Vagina (tissue), 2 donors: ENCODE measurements at regions not wholly inside any gene's neighbourhood (a gene's known extent, or its start where the extent isn't known, plus 50 kb on each side); places are given as distances from the start of the nearest gene placed in this dataset.

Experiments
- POLR2A ChIP-seq, 2 donors: fragments of 450-650 bp; IDR thresholded peaks; one replicate each; pipeline ENCODE4 v1.6.1; 2017; ENCODE audit warnings: antibody characterized with exemption in 2 of 2, mild to moderate bottlenecking in 2 of 2, moderate library complexity in 2 of 2
- TF ChIP-seq, protein P1 (sequence below), 3 experiments: fragments of 450-650 bp in 2 of 3; fragments of 200-600 bp in 1 of 3; sonication (generic) in 1 of 3; IDR thresholded peaks; one replicate each; pipeline ENCODE4 v1.5.1; 2017 to 2019; ENCODE audit warnings: antibody characterized with exemption in 3 of 3, mild to moderate bottlenecking in 2 of 3, moderate library complexity in 2 of 3

- TF ChIP-seq, protein P1, sequence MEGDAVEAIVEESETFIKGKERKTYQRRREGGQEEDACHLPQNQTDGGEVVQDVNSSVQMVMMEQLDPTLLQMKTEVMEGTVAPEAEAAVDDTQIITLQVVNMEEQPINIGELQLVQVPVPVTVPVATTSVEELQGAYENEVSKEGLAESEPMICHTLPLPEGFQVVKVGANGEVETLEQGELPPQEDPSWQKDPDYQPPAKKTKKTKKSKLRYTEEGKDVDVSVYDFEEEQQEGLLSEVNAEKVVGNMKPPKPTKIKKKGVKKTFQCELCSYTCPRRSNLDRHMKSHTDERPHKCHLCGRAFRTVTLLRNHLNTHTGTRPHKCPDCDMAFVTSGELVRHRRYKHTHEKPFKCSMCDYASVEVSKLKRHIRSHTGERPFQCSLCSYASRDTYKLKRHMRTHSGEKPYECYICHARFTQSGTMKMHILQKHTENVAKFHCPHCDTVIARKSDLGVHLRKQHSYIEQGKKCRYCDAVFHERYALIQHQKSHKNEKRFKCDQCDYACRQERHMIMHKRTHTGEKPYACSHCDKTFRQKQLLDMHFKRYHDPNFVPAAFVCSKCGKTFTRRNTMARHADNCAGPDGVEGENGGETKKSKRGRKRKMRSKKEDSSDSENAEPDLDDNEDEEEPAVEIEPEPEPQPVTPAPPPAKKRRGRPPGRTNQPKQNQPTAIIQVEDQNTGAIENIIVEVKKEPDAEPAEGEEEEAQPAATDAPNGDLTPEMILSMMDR (IDR thresholded peaks at IDR 0.05), result no peak
- TF ChIP-seq POLR2A (IDR thresholded peaks at IDR 0.05), result no peak
These were observed 357.9 kb upstream of the DUSP10 start for GRCh38 chr1:222099746-222100145.
